GM21786 (cell line): ENCODE measurements at regions not wholly inside any gene's neighbourhood (a gene's known extent, or its start where the extent isn't known, plus 50 kb on each side); places are given as distances from the start of the nearest gene placed in this dataset.
"Not testable (repeated sequence)": the region's sequence is repeated elsewhere in the genome, so short reads cannot be mapped to it uniquely, and the experiment has no call there.

Source experiments
- ATAC-seq: cut with Tn5 transposase; IDR thresholded peaks from one replicate; pipeline ENCODE4 v1.9.1; 2021; ENCODE audit not compliant: unreplicated experiment

DNA sequence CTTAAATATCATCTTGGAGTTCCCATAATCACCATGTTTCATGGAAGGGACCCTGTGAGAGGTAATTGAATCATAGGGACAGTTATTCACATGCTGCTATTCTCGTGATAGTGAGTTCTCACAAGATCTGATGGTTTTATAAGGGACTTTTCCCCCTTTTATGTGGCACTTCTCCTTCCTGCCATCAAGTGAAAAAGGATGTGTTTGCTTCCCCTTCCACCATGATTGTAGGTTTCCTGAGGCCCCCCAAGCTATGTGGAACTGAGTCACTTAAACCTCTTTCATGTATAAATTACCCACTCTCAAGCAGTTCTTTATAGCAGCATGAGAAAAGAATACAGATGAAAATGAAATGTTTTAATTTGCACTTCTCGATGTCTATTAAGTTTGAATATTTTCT is 112.0 kb downstream of the ZNF648 start:
- ATAC-seq = no peak

DNA sequence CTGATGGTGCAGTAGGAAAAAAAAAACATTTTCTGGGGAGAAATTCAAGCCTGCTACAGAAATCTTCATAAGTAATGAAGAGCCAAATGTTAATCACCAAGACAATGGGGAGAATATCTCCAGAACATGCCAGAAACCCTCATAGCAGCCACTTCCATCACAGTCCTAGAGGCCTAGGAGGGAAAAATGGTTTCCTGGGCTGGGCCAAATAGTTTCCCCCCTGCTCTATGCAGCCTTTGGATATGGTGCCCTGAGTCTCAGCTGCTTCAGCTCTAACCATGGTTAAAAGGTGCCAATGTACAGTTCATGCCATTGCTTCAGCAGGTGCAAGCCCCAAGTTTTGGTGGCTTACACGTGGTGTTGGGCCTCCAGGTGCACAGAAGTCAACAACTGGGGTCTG is 113.1 kb downstream of the ZNF648 start:
- no peak for ATAC-seq

DNA sequence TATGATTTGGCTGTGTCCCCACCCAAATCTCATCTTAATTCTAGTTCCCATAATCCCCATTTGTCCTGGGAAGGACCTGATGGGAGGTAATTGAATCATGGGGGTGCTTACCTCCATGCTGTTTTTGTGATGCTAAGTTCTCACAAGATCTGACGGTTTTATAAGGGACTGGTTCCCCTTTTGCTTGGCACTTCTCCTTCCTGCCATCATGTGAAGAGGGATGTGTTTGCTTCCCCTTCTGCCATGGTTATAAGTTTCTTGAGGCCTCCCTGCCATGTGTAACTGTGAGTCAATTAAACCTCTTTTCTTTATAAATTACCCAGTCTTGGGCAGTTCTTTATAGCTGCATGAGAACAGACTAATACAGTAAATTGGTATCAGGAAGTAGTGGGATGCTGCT is 114.1 kb downstream of the ZNF648 start:
- no peak for ATAC-seq

DNA sequence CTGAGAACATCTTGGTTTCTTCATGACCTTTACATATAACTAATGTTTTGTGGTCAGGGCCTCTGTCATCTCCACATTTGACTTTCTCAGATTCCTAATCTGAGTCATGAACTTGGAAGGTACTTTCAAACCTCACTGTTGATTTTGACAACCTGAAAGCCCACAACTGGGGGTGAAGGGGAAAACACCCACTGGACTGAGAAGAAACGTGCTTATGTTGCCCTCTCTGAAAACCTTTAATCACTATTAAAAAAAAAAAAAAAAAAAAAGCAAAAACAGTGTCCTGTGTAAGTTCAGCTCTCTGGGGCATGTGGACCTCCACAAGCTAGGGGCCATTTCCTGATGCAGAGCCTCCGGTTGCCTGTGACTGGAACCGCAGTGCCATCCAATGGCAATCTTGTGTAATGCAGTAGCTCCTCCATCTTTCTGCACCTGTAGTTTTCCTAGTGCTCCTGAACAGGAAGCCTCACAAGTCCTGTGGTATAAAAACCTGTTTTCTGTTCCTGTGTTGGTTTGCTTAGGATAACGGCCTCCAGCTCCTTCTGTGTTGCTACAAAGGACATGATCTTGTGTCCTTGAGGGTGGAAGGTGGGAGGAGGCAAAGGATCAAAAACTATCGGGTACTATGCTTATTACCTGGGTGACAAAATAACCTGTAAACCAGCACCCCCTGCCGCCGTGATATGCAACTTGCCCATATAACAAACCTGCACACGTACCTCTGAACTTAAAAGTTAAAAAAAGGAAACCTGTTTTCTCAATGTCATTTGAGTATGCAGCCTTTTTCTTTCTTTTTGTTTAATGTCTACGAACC is 124.5 kb downstream of the ZNF648 start:
- ATAC-seq = peak; percentile 87

DNA sequence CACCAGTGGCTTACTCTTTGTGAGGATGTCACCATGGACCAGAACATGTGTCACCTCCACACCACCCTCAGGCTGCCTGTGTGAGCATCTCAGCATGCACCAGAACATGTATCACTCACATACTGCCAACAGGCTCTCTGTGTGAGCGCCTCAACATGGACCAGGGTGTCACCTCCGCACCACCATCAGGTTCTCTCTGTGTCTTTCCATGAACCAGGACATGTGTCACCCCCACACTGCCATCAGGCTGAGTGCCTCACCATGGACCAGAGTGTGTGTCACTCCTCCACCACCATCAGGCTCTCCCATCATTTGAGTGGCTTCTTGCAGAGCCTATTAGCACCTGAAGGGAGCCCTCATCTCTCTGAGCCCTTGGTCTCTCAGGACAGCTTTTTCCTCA is 125.2 kb downstream of the ZNF648 start:
- ATAC-seq = peak; percentile 26

DNA sequence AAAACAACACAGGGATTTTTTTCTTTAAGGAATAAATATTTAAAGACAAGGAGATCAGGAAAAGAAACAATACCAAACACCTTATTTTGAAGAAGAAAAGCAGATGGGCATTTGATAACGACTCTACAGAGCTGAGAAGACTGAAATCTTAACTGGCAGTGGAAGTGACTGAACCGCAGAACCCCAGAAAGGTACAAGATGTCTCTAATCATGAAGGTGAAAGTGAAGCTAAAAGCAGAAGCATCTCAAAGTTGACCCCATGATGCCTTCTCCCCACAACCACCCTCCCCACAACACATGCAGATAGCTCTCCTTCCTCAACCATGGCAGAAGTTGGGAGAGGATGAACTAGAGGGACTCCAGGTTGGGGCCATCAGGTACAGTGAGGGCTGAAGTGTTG is 129.6 kb downstream of the ZNF648 start:
- ATAC-seq = no peak

DNA sequence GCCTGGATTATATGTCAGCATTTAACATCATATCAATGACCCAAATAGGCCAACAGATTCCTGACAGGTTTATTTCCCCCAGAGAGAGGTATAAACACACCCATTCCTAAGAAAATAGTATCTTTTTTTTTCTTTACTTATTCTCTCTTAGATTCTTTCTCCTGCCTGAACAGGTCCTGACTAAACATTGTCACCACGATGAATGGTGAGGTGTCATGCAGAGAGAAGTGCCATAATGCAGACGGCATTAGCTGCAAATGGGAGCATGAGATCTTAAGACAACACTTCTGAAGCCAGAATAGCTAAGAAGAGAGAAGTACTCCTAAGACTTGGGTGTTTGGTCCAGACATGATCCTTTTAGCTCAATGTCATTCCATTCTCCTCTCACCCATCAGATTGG is 131.3 kb downstream of the ZNF648 start:
- ATAC-seq = no peak

DNA sequence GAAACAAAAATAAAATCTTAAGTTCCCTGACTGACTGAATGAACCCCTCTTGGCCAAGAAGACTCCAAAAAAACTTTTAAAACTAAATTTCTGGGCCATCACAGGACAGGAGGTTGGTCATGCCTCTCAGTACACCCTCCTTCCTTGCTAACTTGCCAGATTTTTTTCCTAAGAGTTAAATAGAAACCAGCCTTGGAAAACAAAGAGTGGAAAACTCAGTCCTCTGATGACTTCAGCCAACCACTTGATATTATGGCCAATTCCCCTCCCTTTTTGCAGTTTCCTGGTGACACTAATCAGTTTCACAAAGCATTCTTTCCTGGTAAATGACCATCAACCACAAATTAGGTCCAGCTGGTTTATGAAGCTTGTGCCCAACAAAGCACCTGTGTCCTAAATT is 134.8 kb downstream of the ZNF648 start:
- ATAC-seq = no peak

DNA sequence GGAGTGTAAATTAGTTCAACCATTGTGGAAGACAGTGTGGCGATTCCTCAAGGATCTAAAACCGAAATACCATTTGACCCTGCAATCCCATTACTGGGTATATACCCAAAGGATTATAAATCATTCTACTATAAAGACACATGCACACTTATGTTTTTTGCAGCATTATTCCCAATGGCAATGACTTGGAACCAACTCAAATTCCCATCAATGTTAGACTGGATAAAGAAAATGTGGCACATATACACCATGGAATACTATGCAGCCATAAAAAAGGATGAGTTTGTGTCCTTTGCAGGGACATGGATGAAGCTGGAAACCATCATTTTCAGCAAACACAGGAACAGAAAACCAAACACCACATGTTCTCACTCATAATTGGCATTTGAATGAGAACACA is 137.5 kb downstream of the ZNF648 start:
- not testable (repeated sequence) for ATAC-seq

DNA sequence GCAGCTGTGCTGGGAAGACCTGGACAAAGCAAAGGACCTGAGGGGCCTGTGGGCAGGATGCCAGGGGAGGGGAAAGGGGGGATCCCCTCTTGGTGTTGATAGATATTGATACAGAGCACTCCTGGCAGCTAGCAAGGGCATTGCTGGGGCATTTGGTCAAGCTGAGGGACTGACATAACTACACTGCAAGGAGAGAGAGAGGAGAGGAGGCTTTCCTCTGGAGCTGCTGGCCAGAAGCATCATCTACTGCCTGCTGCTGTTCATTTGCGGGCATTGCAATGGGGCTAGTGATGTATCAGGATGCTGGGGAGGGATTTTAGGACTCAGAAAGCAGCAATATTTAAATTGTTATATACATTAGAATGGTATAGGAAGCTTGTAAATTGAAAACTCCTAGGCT is 142.0 kb downstream of the ZNF648 start:
- ATAC-seq = no peak

DNA sequence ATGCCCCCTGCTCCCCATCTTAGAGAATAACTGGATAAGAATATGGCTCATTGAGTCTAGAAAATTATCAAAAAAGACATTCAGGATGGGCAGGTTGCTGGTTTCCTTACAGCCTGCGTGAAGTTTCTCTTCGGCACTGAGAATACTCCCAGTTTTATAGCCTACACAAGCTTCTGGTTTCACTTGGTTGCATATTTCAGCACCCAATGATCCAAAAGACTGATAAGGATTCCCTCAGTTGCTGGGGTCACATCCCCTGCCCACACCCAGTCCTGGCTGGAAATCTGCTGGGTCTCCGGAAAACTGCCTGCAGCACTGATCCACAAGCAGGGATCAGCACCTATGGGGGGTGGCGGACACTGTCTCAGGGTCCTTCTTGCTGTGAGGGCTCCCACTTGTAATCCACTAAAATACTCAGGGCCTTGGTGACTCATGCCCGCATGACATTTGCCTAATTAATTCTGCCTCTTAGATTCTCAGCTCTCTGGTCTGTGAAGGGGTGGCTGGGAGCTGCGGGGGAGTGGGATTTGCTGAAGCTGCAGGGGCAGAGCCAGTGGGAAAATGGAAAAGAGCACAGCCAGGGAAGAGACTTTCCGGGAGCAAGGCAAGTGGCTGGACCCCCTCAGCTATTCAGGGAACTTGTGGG is 142.5 kb downstream of the ZNF648 start:
- no peak for ATAC-seq

DNA sequence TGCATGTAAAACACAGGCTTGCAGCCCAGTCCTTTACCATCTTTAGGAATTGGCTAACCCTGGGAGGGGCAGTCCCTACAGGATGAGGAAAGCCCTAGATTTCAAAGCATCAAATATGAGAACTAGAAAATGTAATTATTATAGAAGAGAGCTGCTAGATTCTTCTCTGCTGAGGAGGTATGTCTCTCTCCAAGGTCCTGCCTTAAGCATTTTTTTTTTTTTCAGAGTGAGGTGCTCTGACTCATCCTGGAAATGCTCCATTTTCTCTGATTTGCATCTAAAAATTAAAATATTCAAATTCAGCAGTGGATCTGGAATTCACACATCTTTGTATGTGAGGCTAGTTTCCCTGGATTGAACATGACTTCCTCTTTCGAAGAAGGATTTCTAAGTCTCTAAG is 149.8 kb downstream of the ZNF648 start:
- ATAC-seq = no peak

DNA sequence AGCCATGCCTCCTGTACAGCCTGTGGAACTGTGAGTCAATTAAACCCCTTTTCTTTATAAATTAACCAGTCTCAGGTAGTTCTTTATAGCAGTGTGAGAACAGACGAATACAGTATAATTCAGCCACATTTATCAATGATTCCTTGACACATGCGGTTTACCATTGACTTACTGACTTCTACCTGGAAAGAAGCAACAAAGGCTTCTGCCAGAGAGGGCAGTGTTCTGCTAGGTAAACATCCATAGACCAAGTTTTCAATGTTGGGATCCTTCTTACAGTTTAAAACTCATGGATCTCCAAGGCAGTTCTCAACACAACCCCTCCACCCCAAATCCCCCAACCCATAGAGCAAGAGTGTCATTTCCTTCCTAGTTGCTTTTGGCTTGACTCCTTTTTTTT is 150.6 kb downstream of the ZNF648 start:
- no peak for ATAC-seq

DNA sequence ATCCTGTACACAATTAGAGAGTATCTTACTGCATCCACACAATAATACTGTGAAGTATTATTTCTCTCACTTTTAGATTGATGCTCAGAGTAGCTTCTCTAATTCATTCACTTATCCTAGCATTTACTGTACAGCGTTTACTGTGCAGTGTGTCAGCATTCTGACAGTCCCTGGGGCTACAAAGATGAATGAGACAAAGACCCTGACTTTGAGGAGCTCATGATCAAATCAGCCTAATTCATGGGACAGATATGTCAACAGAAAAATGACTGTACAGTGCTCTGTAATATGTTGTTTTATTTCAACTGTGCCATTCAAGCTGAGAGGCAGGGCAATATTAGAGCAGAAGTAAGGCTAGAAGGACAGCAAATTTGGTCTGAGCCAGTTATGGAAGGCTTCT is 152.5 kb downstream of the ZNF648 start:
- ATAC-seq = no peak

DNA sequence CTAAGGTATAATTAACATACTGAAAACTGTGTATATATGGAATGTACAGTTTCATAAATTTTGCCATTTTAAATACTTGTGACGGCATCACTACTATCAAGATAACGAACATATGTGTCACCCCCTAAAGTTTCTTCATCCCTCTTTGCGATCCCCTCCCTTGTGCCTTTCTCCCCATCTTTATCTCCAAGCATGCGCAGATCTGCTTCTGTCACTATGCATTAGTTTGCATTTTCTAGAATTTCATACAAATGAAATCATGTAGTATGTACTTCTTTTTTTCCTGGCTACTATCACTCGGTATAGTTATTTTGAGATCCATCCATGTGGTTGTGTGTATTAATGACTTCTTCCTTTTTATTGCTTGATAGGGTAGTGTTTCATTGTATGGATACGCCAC is 154.9 kb downstream of the ZNF648 start:
- no peak for ATAC-seq

DNA sequence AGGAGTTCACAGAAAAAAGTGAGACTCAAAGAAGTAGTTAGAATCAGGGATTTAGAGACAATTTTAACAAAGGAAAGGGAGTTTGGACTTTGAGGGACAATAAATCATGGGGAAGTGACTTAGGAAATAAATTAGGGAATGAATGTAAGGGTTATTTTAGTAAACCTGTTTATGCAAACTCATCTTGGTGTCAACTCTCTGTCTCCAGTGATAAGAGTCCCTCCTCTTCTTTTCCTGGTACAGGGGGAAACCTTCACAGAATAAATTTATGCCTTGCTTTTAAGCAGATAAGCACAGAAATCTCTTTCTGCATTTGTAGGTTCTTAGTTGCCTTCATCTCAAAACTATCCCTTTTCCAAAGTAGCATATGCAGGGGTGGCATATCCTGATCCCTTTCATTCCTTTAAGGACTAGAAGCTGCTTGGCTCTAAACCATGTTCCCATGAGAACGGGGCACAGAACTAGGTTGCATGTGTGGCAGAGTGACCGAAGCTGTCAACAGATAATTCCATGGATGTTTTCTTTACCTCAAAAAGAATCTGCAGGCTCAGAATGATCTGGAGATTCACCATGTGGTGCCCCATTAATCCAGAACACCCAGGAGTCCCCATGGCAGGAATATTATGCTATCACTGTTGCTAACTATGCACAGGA is 155.4 kb downstream of the ZNF648 start:
- no peak for ATAC-seq

DNA sequence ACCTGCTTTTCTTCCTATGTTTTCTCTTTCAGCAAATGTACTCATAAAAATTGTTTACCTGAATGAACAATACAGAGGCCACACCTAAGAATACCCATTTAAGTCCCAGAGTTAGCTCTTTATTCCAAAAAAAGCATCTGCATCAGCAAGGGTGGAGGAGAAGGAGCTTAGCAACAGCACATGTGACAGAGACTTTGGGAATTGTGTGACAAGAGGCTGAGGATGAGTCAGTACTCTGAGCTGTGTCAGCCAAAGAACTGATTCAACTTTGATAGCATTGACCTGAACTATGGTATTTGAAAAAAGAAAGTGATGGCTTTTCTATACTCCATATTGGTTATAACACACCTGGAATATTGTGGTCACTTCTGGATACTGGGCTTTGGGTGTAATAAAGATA is 162.7 kb downstream of the ZNF648 start:
- no peak for ATAC-seq

DNA sequence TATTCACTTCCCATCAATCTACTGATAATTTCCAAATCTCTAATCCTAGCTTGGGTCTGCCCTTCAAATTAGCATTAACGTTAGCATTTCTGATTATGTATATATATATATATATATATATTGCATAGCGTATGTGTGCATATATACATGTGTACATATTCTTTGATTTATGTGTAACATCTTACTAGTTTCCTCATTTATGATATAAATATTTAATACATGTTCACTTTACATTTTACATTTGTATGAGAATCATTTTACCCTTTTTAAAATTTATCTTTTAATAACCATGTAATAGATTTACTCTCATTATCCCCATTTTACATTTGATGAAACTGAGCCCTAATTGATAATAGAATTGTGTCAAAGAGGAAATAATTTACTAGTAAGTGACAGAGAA is 164.7 kb downstream of the ZNF648 start:
- no peak for ATAC-seq

DNA sequence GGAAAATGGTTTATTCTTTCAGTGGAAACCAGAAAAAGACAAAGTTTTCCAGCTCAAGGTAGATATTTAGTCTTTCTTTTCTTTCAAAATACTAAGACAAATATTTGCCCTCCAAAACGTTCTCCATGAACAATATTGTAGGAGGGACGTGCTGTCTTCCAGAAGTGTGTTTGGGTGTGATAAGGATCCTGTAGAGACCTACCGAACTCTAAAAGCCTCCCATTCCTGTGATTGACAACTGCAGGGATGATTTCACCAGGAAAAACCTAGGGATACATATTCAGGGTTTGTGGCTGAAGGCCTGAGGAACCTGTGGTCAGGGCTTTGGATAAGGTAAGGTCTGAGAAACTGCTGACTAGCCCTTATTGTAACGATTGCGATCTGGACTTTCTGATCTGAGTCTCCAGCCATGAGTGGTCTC is 167.1 kb downstream of the ZNF648 start:
- ATAC-seq = no peak

DNA sequence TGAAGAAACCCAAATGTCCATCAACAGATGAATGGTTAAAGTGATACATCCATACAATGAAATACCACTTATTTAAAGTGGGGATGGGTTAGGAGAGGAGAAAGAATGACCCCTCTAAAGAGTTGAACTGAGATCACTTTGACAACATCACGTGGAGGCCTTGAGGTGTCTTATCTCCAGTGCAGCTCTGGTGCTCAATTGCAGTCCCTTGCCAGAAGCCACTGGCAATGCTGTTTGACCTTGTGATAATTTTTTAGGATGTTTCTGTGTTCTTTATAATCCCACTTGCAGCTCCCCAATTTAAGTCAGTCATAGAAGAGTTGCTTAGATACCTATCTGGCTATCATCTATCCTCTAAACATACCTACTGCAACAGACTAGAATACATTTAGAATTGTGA is 167.6 kb downstream of the ZNF648 start:
- ATAC-seq = no peak

DNA sequence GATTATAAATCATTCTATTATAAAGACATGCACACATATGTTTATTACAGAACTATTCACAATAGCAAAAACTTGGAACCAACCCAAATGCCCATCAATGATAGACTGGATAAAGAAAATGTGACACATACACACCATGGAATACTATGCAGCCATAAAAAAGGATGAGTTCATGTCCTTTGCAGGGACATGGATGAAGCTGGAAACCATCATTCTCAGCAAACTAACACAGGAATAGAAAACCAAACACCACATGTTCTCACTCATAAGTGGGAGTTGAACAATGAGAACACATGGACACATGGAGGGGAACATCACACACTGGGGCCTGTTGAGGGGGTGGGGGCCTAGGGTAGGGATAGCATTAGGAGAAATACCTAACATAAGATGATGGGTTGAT is 168.4 kb downstream of the ZNF648 start:
- ATAC-seq = not testable (repeated sequence)

DNA sequence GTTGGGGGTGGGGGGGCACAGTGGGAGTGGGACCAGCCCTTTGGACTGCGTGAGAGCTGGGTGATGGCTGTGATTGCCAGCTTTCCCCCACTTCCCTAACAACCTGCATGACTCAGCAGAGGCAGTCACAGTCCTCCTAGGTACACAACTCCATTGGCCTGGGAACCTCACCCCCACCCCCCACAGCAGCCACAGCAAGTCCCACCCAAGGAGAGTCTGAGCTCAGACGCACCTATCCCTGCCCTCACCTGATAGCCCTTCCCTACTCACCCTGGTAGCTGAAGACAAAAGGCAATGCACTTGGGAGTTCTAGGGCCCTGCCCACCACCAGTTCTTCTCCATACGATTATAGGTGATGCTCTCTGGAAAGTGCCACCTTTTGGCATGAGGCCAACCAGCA is 188.9 kb downstream of the ZNF648 start:
- ATAC-seq = no peak
